ENCODE measurements at regions not wholly inside any gene's neighbourhood (a gene's known extent, or its start where the extent isn't known, plus 50 kb on each side); places are given as distances from the start of the nearest gene placed in this dataset.

DNA sequence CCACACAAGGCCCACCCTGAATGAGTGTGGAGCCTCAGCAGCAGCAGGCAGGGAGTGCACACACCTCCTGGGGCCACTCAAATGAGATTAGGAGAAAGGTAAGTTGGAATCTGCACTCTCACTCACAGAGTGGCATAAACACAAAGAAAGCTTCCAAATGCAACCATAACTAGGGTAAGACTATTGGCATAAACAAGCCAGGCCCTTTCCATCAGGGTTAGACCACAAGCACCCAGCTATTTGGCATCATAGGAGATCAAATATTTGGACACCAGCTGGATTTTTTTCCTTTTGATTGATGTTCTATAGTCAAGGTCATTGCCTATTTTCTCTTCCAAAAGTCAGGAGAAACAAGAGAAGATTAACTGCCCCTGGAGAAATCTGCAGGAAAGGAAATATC, 471.5 kb downstream of the TXNL1 start:
- TF ChIP-seq TOX (CRISPR knock-in tag; IDR thresholded peaks at IDR 0.05; ENCODE audit: borderline replicate concordance) = no peak
- TF ChIP-seq, protein P1, sequence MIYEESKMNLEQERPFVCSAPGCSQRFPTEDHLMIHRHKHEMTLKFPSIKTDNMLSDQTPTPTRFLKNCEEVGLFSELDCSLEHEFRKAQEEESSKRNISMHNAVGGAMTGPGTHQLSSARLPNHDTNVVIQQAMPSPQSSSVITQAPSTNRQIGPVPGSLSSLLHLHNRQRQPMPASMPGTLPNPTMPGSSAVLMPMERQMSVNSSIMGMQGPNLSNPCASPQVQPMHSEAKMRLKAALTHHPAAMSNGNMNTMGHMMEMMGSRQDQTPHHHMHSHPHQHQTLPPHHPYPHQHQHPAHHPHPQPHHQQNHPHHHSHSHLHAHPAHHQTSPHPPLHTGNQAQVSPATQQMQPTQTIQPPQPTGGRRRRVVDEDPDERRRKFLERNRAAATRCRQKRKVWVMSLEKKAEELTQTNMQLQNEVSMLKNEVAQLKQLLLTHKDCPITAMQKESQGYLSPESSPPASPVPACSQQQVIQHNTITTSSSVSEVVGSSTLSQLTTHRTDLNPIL (CRISPR knock-in tag; IDR thresholded peaks at IDR 0.05; ENCODE audit: low read depth) = no peak
- no peak for TF ChIP-seq TCF4 (CRISPR knock-in tag; IDR thresholded peaks at IDR 0.05; ENCODE audit: borderline replicate concordance)
- no peak for TF ChIP-seq ZFP3 (CRISPR knock-in tag; IDR thresholded peaks at IDR 0.05)
- no peak for TF ChIP-seq BACH2 (CRISPR knock-in tag; IDR thresholded peaks at IDR 0.05; ENCODE audit: borderline replicate concordance)
- TF ChIP-seq, protein P2, sequence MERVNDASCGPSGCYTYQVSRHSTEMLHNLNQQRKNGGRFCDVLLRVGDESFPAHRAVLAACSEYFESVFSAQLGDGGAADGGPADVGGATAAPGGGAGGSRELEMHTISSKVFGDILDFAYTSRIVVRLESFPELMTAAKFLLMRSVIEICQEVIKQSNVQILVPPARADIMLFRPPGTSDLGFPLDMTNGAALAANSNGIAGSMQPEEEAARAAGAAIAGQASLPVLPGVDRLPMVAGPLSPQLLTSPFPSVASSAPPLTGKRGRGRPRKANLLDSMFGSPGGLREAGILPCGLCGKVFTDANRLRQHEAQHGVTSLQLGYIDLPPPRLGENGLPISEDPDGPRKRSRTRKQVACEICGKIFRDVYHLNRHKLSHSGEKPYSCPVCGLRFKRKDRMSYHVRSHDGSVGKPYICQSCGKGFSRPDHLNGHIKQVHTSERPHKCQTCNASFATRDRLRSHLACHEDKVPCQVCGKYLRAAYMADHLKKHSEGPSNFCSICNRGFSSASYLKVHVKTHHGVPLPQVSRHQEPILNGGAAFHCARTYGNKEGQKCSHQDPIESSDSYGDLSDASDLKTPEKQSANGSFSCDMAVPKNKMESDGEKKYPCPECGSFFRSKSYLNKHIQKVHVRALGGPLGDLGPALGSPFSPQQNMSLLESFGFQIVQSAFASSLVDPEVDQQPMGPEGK (CRISPR knock-in tag; IDR thresholded peaks at IDR 0.05; ENCODE audit: borderline replicate concordance) = no peak
- no peak for TF ChIP-seq CSDC2 (CRISPR knock-in tag; IDR thresholded peaks at IDR 0.05)
- no peak for TF ChIP-seq ZNF70 (CRISPR knock-in tag; IDR thresholded peaks at IDR 0.05)
- no peak for TF ChIP-seq ISL1 (CRISPR knock-in tag; IDR thresholded peaks at IDR 0.05)
- no peak for TF ChIP-seq PPARA (CRISPR knock-in tag; IDR thresholded peaks at IDR 0.05; ENCODE audit: borderline replicate concordance)
- no peak for TF ChIP-seq ZFP30 (CRISPR knock-in tag; IDR thresholded peaks at IDR 0.05)
- TF ChIP-seq, protein P3, sequence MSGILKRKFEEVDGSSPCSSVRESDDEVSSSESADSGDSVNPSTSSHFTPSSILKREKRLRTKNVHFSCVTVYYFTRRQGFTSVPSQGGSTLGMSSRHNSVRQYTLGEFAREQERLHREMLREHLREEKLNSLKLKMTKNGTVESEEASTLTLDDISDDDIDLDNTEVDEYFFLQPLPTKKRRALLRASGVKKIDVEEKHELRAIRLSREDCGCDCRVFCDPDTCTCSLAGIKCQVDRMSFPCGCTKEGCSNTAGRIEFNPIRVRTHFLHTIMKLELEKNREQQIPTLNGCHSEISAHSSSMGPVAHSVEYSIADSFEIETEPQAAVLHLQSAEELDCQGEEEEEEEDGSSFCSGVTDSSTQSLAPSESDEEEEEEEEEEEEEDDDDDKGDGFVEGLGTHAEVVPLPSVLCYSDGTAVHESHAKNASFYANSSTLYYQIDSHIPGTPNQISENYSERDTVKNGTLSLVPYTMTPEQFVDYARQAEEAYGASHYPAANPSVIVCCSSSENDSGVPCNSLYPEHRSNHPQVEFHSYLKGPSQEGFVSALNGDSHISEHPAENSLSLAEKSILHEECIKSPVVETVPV (CRISPR knock-in tag; IDR thresholded peaks at IDR 0.05) = no peak

Measured in SK-N-SH treated with all-trans-retinoic acid at 6 μM for 48 hours (cell line).